GM12878 (cell line): ENCODE measurements at regions not wholly inside any gene's neighbourhood (a gene's known extent, or its start where the extent isn't known, plus 50 kb on each side); places are given as distances from the start of the nearest gene placed in this dataset.

Experiments
- ATAC-seq: fragments of 200-7000 bp; cut with Tn5 transposase; 3 replicates; pipeline ENCODE4 v1.9.1; 2020; ENCODE audit warnings: mild to moderate bottlenecking, moderate library complexity
- BruUV-seq: library from RNA; stranded (reverse); fragments of 400-500 nt; replicated peaks from 2 replicates; lab custom pipeline; 2021; lab: Mats Ljungman, UMichigan
- CTCF ChIA-PET: fragments of 300-600 bp; sonication (Branson Sonifier 250); formaldehyde crosslinking; extraction: SDS; loops from one replicate; lab custom pipeline; 2021; ENCODE audit warnings: inconsistent platforms; lab: Yijun Ruan, JAX
- POLR2A ChIA-PET: fragments of 350-600 bp; formaldehyde crosslinking; extraction: SDS; loops from one replicate; lab custom pipeline; 2021; ENCODE audit warnings: inconsistent platforms; lab: Charles Lee
- RAD21 ChIA-PET: fragments of 300-600 bp; sonication (Branson Sonifier 250); formaldehyde crosslinking; loops from one replicate; lab custom pipeline; 2023; ENCODE audit warnings: antibody characterized with exemption; ENCODE audit not compliant: unreplicated experiment; lab: Charles Lee
- SMC1A ChIA-PET: fragments of 300-600 bp; sonication (Branson Sonifier 250); formaldehyde crosslinking; loops from one replicate; lab custom pipeline; 2023; ENCODE audit not compliant: unreplicated experiment, uncharacterized antibody; lab: Charles Lee
- DNase-seq: peaks from one replicate; pipeline ENCODE4 v3.0.0-alpha.2; 2011; ENCODE audit warnings: low read depth, low spot score
- FAIRE-seq: peaks from 3 replicates; lab custom pipeline; 2011; peaks lifted over from hg19 to GRCh38; lab: Jason Lieb, UNC
- H2AFZ ChIP-seq: 2 replicates; pipeline ENCODE4 v1.6.0; 2011; ENCODE audit warnings: low read depth, low read length, control low read depth; ENCODE audit not compliant: control insufficient read depth
- H3K27ac ChIP-seq: 2 replicates; pipeline ENCODE4 v1.5.1; 2011; ENCODE audit warnings: control low read depth; ENCODE audit not compliant: control insufficient read depth, insufficient read depth
- H3K27me3 ChIP-seq, 2 experiments: replicated peaks in 1 of 2; 2 replicates each; pipeline versions ENCODE4 v1.6.0 to v1.6.1; 2011; ENCODE audit warnings: low read length in 1 of 2; ENCODE audit not compliant: control insufficient read depth in 2 of 2, insufficient read depth in 2 of 2
- H3K36me3 ChIP-seq, 2 experiments: 2 replicates each; pipeline ENCODE4 v1.5.1; 2011; ENCODE audit warnings: low read length in 1 of 2; ENCODE audit not compliant: control insufficient read depth in 2 of 2, insufficient read depth in 2 of 2
- H3K4me1 ChIP-seq: 2 replicates; pipeline ENCODE4 v1.6.1; 2011; ENCODE audit warnings: mild to moderate bottlenecking, low read length, moderate library complexity, mixed read lengths; ENCODE audit not compliant: control insufficient read depth, insufficient read depth
- H3K4me2 ChIP-seq: 2 replicates; pipeline ENCODE4 v1.6.0; 2011; ENCODE audit warnings: control low read depth; ENCODE audit not compliant: control insufficient read depth, insufficient read depth
- H3K4me3 ChIP-seq: fragments of 200-600 bp; sonication (generic); 2 replicates; pipeline ENCODE4 v1.5.1; 2016
- H3K79me2 ChIP-seq: 2 replicates; pipeline ENCODE4 v1.6.0; 2011; ENCODE audit warnings: low read length; ENCODE audit not compliant: control insufficient read depth, insufficient read depth
- H3K9ac ChIP-seq: 2 replicates; pipeline ENCODE4 v1.8.0; 2011; ENCODE audit warnings: low read length, control low read depth, mixed read lengths; ENCODE audit not compliant: control insufficient read depth, insufficient read depth
- H3K9me3 ChIP-seq: replicated peaks from 3 replicates; pipeline ENCODE4 v1.5.1; 2011; ENCODE audit warnings: mild to moderate bottlenecking, low read length; ENCODE audit not compliant: control insufficient read depth, insufficient read depth
- H4K20me1 ChIP-seq: 2 replicates; pipeline ENCODE4 v1.6.0; 2011; ENCODE audit not compliant: control insufficient read depth, insufficient read depth
- BRCA1 ChIP-seq: IDR thresholded peaks from 2 replicates; pipeline ENCODE4 v1.6.1; 2011; ENCODE audit warnings: low read depth, low read length, improper control_type of control experiment
- CBX3 ChIP-seq: fragments of 200-600 bp; sonication (generic); IDR thresholded peaks from 2 replicates; pipeline ENCODE4 v1.6.1; 2016; ENCODE audit warnings: low read depth, borderline replicate concordance
- CBX5 ChIP-seq: sonication (generic); IDR thresholded peaks from 2 replicates; pipeline ENCODE4 v1.6.1; 2016; ENCODE audit warnings: low read depth, moderate library complexity, mild to moderate bottlenecking, inconsistent platforms
- CEBPB ChIP-seq, 2 experiments: fragments of 150-350 bp in 1 of 2; IDR thresholded peaks; 2 replicates each; pipeline ENCODE4 v1.6.1; 2012 to 2014; ENCODE audit warnings: low read depth in 2 of 2, low read length in 2 of 2, borderline replicate concordance in 1 of 2, inconsistent platforms in 1 of 2
- CREM ChIP-seq: IDR thresholded peaks from 2 replicates; pipeline ENCODE4 v1.6.1; 2014; ENCODE audit warnings: antibody characterized with exemption, low read depth
- HDAC2 ChIP-seq: fragments of 200-600 bp; sonication (generic); IDR thresholded peaks from 2 replicates; pipeline ENCODE4 v1.6.1; 2017
- PAX5 ChIP-seq: IDR thresholded peaks from 2 replicates; pipeline ENCODE4 v1.6.1; 2011; ENCODE audit warnings: low read depth, low read length, borderline replicate concordance
- RAD21 ChIP-seq: IDR thresholded peaks from 2 replicates; pipeline ENCODE4 v1.6.1; 2011; ENCODE audit warnings: mild to moderate bottlenecking, low read depth, low read length, moderate library complexity; ENCODE audit not compliant: insufficient read depth
- RAD51 ChIP-seq: fragments of 450-650 bp; IDR thresholded peaks from 2 replicates; pipeline ENCODE4 v1.6.1; 2016; ENCODE audit warnings: moderate library complexity, mild to moderate bottlenecking, inconsistent platforms
- SUZ12 ChIP-seq: fragments of 200-600 bp; sonication (generic); IDR thresholded peaks from one replicate; pipeline ENCODE4 v1.6.1; 2018; ENCODE audit warnings: antibody characterized with exemption, mild to moderate bottlenecking; ENCODE audit not compliant: unreplicated experiment
- ZNF384 ChIP-seq: IDR thresholded peaks from 2 replicates; pipeline ENCODE4 v1.6.1; 2012; ENCODE audit warnings: low read depth, mild to moderate bottlenecking, low read length, improper control_type of control experiment, borderline replicate concordance
- ZSCAN29 ChIP-seq: fragments of 450-650 bp; IDR thresholded peaks from 2 replicates; pipeline ENCODE4 v1.6.1; 2017; ENCODE audit warnings: mild to moderate bottlenecking, moderate library complexity
- WGBS: methylation state at CpG from one replicate; pipeline ENCODE4 v1.1.6; 2016; ENCODE audit warnings: low lambda C conversion rate; ENCODE audit not compliant: insufficient replicate concordance, insufficient coverage; ENCODE audit errors: missing lambda C conversion rate; 5-methylcytosine and 5-hydroxymethylcytosine counted together
- in situ Hi-C: fragments of 300-500 bp; cut with MboI; formaldehyde crosslinking; loops from 9 replicates; pipeline ENCODE4 v1.14.3; 2018; ENCODE audit warnings: mixed read lengths
- intact Hi-C: fragments of 100-400 bp; cut with micrococcal nuclease; formaldehyde crosslinking; loops from one replicate; pipeline ENCODE4 v1.14.2; 2022; ENCODE audit not compliant: unreplicated experiment
- TF ChIP-seq, protein P1 (sequence below): fragments of 450-650 bp; IDR thresholded peaks from 2 replicates; pipeline ENCODE4 v1.6.1; 2016; ENCODE audit warnings: mild to moderate bottlenecking
- TF ChIP-seq, protein P2 (sequence below): IDR thresholded peaks from 2 replicates; pipeline ENCODE4 v1.6.1; 2012; ENCODE audit warnings: improper control_type of control experiment, low read depth, low read length; ENCODE audit not compliant: insufficient replicate concordance
- TF ChIP-seq, protein P3 (sequence below): fragments of 450-650 bp; conservative IDR thresholded peaks from 2 replicates; pipeline ENCODE4 v1.6.1; 2017; ENCODE audit warnings: mild to moderate bottlenecking, moderate library complexity
- TF ChIP-seq, protein P4 (sequence below): IDR thresholded peaks from 2 replicates; pipeline ENCODE4 v1.6.1; 2011; ENCODE audit warnings: borderline replicate concordance, low read depth, mild to moderate bottlenecking, moderate library complexity, mixed read lengths, low read length; ENCODE audit not compliant: insufficient read depth; ENCODE audit errors: extremely low read length

DNA sequence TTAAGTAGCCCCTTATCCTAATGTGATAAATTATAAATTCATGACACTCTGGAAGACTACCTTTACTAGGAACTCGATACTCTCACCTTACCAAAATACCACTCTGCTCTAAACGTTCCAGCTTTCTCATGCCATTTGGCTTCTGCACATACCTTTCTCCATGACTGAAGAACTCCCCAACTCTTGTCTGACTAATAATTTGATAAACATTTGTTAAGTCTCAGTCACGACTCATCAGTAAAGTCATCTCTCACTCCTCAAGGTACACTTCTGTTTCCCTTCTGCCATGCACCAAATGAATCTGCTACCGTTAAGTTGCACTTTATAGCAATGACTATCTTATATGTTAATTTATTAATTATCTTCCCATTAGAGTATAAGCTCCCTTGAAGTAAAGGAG, 498.3 kb upstream of the NOVA1 start:
- H3K79me2 ChIP-seq: no peaks in the 10 kb centered on the region
- no peaks in the 10 kb centered on the region for H3K27me3 ChIP-seq
- H3K9me3 ChIP-seq: no peaks in the 10 kb centered on the region; the same call in 2 of the 3 replicates
- H4K20me1 ChIP-seq: no peaks in the 10 kb centered on the region
- no peak overlapping the region for H3K27ac ChIP-seq
- no peaks in the 10 kb centered on the region for H3K36me3 ChIP-seq
- ATAC-seq: no peak
- BruUV-seq: no TSS peak
- FAIRE-seq: no peak
- POLR2A ChIA-PET: no interaction called here
- H3K4me1 ChIP-seq: no peaks in the 10 kb centered on the region
- RAD21 ChIA-PET: no interaction called here
- no peak overlapping the region for H3K4me3 ChIP-seq
- SMC1A ChIA-PET: no interaction called here
- 20% methylated on average over 4 of the region's 4 CpGs for WGBS
- CTCF ChIA-PET: no interaction called here
- no peak overlapping the region for H2AFZ ChIP-seq
- in situ Hi-C loops (no loop called here), intact Hi-C loops (no loop called here)
- no peak overlapping the region for H3K4me2 ChIP-seq
- H3K9ac ChIP-seq: no peak overlapping the region
- no peak for DNase-seq
- TF ChIP-seq SUZ12: no peak
- TF ChIP-seq, protein P1, sequence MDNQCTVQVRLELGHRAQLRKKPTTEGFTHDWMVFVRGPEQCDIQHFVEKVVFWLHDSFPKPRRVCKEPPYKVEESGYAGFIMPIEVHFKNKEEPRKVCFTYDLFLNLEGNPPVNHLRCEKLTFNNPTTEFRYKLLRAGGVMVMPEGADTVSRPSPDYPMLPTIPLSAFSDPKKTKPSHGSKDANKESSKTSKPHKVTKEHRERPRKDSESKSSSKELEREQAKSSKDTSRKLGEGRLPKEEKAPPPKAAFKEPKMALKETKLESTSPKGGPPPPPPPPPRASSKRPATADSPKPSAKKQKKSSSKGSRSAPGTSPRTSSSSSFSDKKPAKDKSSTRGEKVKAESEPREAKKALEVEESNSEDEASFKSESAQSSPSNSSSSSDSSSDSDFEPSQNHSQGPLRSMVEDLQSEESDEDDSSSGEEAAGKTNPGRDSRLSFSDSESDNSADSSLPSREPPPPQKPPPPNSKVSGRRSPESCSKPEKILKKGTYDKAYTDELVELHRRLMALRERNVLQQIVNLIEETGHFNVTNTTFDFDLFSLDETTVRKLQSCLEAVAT: no peak
- TF ChIP-seq, protein P2, sequence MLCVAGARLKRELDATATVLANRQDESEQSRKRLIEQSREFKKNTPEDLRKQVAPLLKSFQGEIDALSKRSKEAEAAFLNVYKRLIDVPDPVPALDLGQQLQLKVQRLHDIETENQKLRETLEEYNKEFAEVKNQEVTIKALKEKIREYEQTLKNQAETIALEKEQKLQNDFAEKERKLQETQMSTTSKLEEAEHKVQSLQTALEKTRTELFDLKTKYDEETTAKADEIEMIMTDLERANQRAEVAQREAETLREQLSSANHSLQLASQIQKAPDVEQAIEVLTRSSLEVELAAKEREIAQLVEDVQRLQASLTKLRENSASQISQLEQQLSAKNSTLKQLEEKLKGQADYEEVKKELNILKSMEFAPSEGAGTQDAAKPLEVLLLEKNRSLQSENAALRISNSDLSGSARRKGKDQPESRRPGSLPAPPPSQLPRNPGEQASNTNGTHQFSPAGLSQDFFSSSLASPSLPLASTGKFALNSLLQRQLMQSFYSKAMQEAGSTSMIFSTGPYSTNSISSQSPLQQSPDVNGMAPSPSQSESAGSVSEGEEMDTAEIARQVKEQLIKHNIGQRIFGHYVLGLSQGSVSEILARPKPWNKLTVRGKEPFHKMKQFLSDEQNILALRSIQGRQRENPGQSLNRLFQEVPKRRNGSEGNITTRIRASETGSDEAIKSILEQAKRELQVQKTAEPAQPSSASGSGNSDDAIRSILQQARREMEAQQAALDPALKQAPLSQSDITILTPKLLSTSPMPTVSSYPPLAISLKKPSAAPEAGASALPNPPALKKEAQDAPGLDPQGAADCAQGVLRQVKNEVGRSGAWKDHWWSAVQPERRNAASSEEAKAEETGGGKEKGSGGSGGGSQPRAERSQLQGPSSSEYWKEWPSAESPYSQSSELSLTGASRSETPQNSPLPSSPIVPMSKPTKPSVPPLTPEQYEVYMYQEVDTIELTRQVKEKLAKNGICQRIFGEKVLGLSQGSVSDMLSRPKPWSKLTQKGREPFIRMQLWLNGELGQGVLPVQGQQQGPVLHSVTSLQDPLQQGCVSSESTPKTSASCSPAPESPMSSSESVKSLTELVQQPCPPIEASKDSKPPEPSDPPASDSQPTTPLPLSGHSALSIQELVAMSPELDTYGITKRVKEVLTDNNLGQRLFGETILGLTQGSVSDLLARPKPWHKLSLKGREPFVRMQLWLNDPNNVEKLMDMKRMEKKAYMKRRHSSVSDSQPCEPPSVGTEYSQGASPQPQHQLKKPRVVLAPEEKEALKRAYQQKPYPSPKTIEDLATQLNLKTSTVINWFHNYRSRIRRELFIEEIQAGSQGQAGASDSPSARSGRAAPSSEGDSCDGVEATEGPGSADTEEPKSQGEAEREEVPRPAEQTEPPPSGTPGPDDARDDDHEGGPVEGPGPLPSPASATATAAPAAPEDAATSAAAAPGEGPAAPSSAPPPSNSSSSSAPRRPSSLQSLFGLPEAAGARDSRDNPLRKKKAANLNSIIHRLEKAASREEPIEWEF: no peak
- no peak for TF ChIP-seq CBX5
- no peak for TF ChIP-seq RAD51
- no peak for TF ChIP-seq CREM
- no peak for TF ChIP-seq CBX3
- no peak for TF ChIP-seq ZSCAN29
- TF ChIP-seq ZNF384: no peak
- no peak for TF ChIP-seq HDAC2
- no peak for TF ChIP-seq PAX5
- TF ChIP-seq, protein P3, sequence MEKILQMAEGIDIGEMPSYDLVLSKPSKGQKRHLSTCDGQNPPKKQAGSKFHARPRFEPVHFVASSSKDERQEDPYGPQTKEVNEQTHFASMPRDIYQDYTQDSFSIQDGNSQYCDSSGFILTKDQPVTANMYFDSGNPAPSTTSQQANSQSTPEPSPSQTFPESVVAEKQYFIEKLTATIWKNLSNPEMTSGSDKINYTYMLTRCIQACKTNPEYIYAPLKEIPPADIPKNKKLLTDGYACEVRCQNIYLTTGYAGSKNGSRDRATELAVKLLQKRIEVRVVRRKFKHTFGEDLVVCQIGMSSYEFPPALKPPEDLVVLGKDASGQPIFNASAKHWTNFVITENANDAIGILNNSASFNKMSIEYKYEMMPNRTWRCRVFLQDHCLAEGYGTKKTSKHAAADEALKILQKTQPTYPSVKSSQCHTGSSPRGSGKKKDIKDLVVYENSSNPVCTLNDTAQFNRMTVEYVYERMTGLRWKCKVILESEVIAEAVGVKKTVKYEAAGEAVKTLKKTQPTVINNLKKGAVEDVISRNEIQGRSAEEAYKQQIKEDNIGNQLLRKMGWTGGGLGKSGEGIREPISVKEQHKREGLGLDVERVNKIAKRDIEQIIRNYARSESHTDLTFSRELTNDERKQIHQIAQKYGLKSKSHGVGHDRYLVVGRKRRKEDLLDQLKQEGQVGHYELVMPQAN: no peak
- TF ChIP-seq, protein P4, sequence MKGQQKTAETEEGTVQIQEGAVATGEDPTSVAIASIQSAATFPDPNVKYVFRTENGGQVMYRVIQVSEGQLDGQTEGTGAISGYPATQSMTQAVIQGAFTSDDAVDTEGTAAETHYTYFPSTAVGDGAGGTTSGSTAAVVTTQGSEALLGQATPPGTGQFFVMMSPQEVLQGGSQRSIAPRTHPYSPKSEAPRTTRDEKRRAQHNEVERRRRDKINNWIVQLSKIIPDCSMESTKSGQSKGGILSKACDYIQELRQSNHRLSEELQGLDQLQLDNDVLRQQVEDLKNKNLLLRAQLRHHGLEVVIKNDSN: no peak
- no peak for TF ChIP-seq RAD21
- TF ChIP-seq CEBPB (IDR thresholded peaks at IDR 0.05; ENCODE audit: borderline replicate concordance in 1 of 2, low read depth in 2 of 2, low read length in 2 of 2): no peak
- TF ChIP-seq BRCA1: no peak
